GM23338 (cell line): ENCODE measurements at regions not wholly inside any gene's neighbourhood (a gene's known extent, or its start where the extent isn't known, plus 50 kb on each side); places are given as distances from the start of the nearest gene placed in this dataset.

Experiments
- ATAC-seq: fragments of 200-7000 bp; cut with Tn5 transposase; 3 replicates; pipeline ENCODE4 v1.9.1; 2020
- DNase-seq: peaks from one replicate; pipeline ENCODE4 v3.0.0-alpha.2; 2015; ENCODE audit warnings: low spot score
- H2AFZ ChIP-seq: fragments of 200-600 bp; sonication (generic); 2 replicates; pipeline ENCODE4 v1.8.0; 2016; ENCODE audit warnings: antibody characterized with exemption, mild to moderate bottlenecking, moderate library complexity
- H3F3A ChIP-seq: fragments of 200-600 bp; sonication (generic); replicated peaks from 2 replicates; pipeline ENCODE4 v1.8.0; 2017; ENCODE audit warnings: antibody characterized with exemption, mixed run types, low read depth
- H3K27ac ChIP-seq: fragments of 200-600 bp; sonication (generic); 2 replicates; pipeline ENCODE4 v1.6.1; 2016; ENCODE audit warnings: low read depth
- H3K27me3 ChIP-seq: fragments of 200-600 bp; sonication (generic); 2 replicates; pipeline ENCODE4 v1.8.0; 2016; ENCODE audit warnings: mild to moderate bottlenecking, mixed run types, moderate library complexity; ENCODE audit not compliant: insufficient read depth
- H3K36me3 ChIP-seq: fragments of 200-600 bp; sonication (generic); 2 replicates; pipeline ENCODE4 v1.8.0; 2016; ENCODE audit warnings: mild to moderate bottlenecking; ENCODE audit not compliant: insufficient read depth
- H3K4me1 ChIP-seq: fragments of 200-600 bp; sonication (generic); 2 replicates; pipeline ENCODE4 v1.8.0; 2016; ENCODE audit warnings: mild to moderate bottlenecking, moderate library complexity; ENCODE audit not compliant: insufficient read depth
- H3K4me2 ChIP-seq: fragments of 200-600 bp; sonication (generic); 2 replicates; pipeline ENCODE4 v1.7.1; 2017; ENCODE audit warnings: mixed run types
- H3K4me3 ChIP-seq: fragments of 200-600 bp; sonication (generic); 2 replicates; pipeline ENCODE4 v1.6.1; 2016; ENCODE audit warnings: mixed run types
- H3K79me2 ChIP-seq: fragments of 200-600 bp; sonication (generic); replicated peaks from 2 replicates; pipeline ENCODE4 v1.8.0; 2017; ENCODE audit warnings: mild to moderate bottlenecking; ENCODE audit not compliant: insufficient read depth
- H3K9me2 ChIP-seq: fragments of 200-600 bp; sonication (generic); 2 replicates; pipeline ENCODE4 v1.8.0; 2017; ENCODE audit not compliant: insufficient read depth
- H4K20me1 ChIP-seq: fragments of 200-600 bp; sonication (generic); replicated peaks from 2 replicates; pipeline ENCODE4 v1.8.0; 2017; ENCODE audit warnings: mild to moderate bottlenecking; ENCODE audit not compliant: insufficient read depth
- H3K27ac Mint-ChIP-seq: 2 replicates; pipeline ENCODE4 v1.8.0; 2020; ENCODE audit warnings: inconsistent platforms, mild to moderate bottlenecking, moderate library complexity, mixed read lengths
- H3K27me3 Mint-ChIP-seq: 3 replicates; pipeline ENCODE4 v1.8.0; 2022; ENCODE audit warnings: low read depth, mild to moderate bottlenecking, moderate library complexity, mixed read lengths, inconsistent platforms; ENCODE audit not compliant: insufficient read depth, poor library complexity
- H3K36me3 Mint-ChIP-seq: 3 replicates; pipeline ENCODE4 v1.8.0; 2021; ENCODE audit warnings: low read depth, mild to moderate bottlenecking, inconsistent platforms, moderate library complexity, mixed read lengths
- H3K4me1 Mint-ChIP-seq: 3 replicates; pipeline ENCODE4 v1.8.0; 2020; ENCODE audit warnings: mild to moderate bottlenecking, inconsistent platforms, mixed read lengths
- H3K4me3 Mint-ChIP-seq: 3 replicates; pipeline ENCODE4 v1.8.0; 2021; ENCODE audit warnings: moderate library complexity, mild to moderate bottlenecking, inconsistent platforms, mixed read lengths
- H3K9me3 Mint-ChIP-seq: 3 replicates; pipeline ENCODE4 v1.8.0; 2020; ENCODE audit warnings: moderate library complexity, mild to moderate bottlenecking, inconsistent platforms, mixed read lengths
- CREB1 ChIP-seq: fragments of 250-450 bp; sonication (Bioruptor Pico); IDR thresholded peaks from 2 replicates; pipeline ENCODE4 v1.5.0; 2020; ENCODE audit warnings: low read depth, mild to moderate bottlenecking, moderate library complexity
- CTCF ChIP-seq, 2 experiments: fragments of 200-600 bp in 1 of 2; sonication (generic) in 1 of 2; conservative IDR thresholded peaks; 2 replicates each; pipeline versions ENCODE4 v1.5.1 to v1.6.1; 2016 to 2017; ENCODE audit warnings: antibody characterized with exemption in 2 of 2, low read depth in 2 of 2, mild to moderate bottlenecking in 2 of 2, moderate library complexity in 1 of 2
- ETS1 ChIP-seq: IDR thresholded peaks from 2 replicates; pipeline ENCODE4 v1.6.1; 2016; ENCODE audit warnings: antibody characterized with exemption
- EZH2 ChIP-seq: fragments of 200-600 bp; sonication (generic); IDR thresholded peaks from one replicate; pipeline ENCODE4 v1.8.0; 2017; ENCODE audit warnings: antibody characterized with exemption, mild to moderate bottlenecking, low read depth; ENCODE audit not compliant: unreplicated experiment
- EZH2phosphoT487 ChIP-seq: fragments of 200-600 bp; sonication (generic); IDR thresholded peaks from one replicate; pipeline ENCODE4 v1.8.1; 2018; ENCODE audit warnings: antibody characterized with exemption; ENCODE audit not compliant: unreplicated experiment
- JUNB ChIP-seq: IDR thresholded peaks from one replicate; pipeline ENCODE4 v1.6.1; 2016; ENCODE audit warnings: antibody characterized with exemption; ENCODE audit not compliant: unreplicated experiment
- NANOG ChIP-seq: IDR thresholded peaks from 2 replicates; pipeline ENCODE4 v1.6.1; 2016; ENCODE audit warnings: antibody characterized with exemption, borderline replicate concordance
- POLR2AphosphoS5 ChIP-seq: IDR thresholded peaks from 2 replicates; pipeline ENCODE4 v1.6.1; 2016; ENCODE audit warnings: antibody characterized with exemption, low read depth
- REST ChIP-seq: IDR thresholded peaks from one replicate; pipeline ENCODE4 v1.6.1; 2018; ENCODE audit warnings: antibody characterized with exemption; ENCODE audit not compliant: unreplicated experiment
- STAT1 ChIP-seq: IDR thresholded peaks from one replicate; pipeline ENCODE4 v1.6.1; 2016; ENCODE audit warnings: antibody characterized with exemption; ENCODE audit not compliant: unreplicated experiment
- ZNF114 ChIP-seq: fragments of 250-450 bp; sonication (Bioruptor Pico); IDR thresholded peaks from 2 replicates; pipeline ENCODE4 v1.5.0; 2020; ENCODE audit warnings: mild to moderate bottlenecking, moderate library complexity
- ZNF331 ChIP-seq: fragments of 250-450 bp; sonication (Bioruptor Pico); IDR thresholded peaks from 2 replicates; pipeline ENCODE4 v1.5.0; 2020; ENCODE audit warnings: low read depth, mild to moderate bottlenecking, moderate library complexity
- ZNF462 ChIP-seq: fragments of 250-450 bp; sonication (Bioruptor Pico); IDR thresholded peaks from 2 replicates; pipeline ENCODE4 v1.5.0; 2020; ENCODE audit warnings: mild to moderate bottlenecking, moderate library complexity

- no peaks in the 10 kb centered on the region for H3K27me3 Mint-ChIP-seq
- no peaks in the 10 kb centered on the region for H3K9me2 ChIP-seq
- H3K4me1 Mint-ChIP-seq = peaks cover 4% of the 10 kb centered on the region
- H3K4me3 ChIP-seq = no peak overlapping the region
- no peak overlapping the region for H3K4me2 ChIP-seq
- no peak for ATAC-seq
- no peaks in the 10 kb centered on the region for H3K36me3 Mint-ChIP-seq
- no peak overlapping the region for H2AFZ ChIP-seq
- no peaks in the 10 kb centered on the region for H3K9me3 Mint-ChIP-seq
- H3K27ac ChIP-seq = no peak overlapping the region
- DNase-seq = no peak
- no peak overlapping the region for H3K4me3 Mint-ChIP-seq
- H3K36me3 ChIP-seq = no peaks in the 10 kb centered on the region
- peaks cover 11% of the 10 kb centered on the region for H3K4me1 ChIP-seq
- no peaks in the 10 kb centered on the region for H3K79me2 ChIP-seq
- H4K20me1 ChIP-seq = no peaks in the 10 kb centered on the region
- H3F3A ChIP-seq = no peaks in the 10 kb centered on the region
- TF ChIP-seq ZNF331 (CRISPR knock-in tag) = no peak
- TF ChIP-seq REST = no peak
- no peak for TF ChIP-seq NANOG
- no peak for TF ChIP-seq ZNF114 (CRISPR knock-in tag)
- TF ChIP-seq CREB1 (CRISPR knock-in tag) = no peak
- TF ChIP-seq EZH2 = no peak
- TF ChIP-seq ZNF462 = no peak
- no peak for TF ChIP-seq JUNB
- TF ChIP-seq STAT1 = no peak
- TF ChIP-seq CTCF (conservative IDR thresholded peaks at IDR 0.05; ENCODE audit: low read depth in 2 of 2) = no peak
- no peak for TF ChIP-seq ETS1
- TF ChIP-seq EZH2phosphoT487 = no peak
- TF ChIP-seq POLR2AphosphoS5 = no peak
- no peak overlapping the region for H3K27ac Mint-ChIP-seq
- H3K27me3 ChIP-seq = no peaks in the 10 kb centered on the region
Measured at GRCh38 chr4:173647902-173648301, 117.9 kb upstream of the HAND2 start.
